Skin epidermis (tissue), 12 donors: ENCODE measurements at regions not wholly inside any gene's neighbourhood (a gene's known extent, or its start where the extent isn't known, plus 50 kb on each side); places are given as distances from the start of the nearest gene placed in this dataset.
"Not testable (repeated sequence)": the region's sequence is repeated elsewhere in the genome, so short reads cannot be mapped to it uniquely, and the experiment has no call there.

Experiments
- H3K27ac ChIP-seq, 21 experiments: fragments of 200-600 bp; sonication (generic) in 11 of 21; one replicate each; pipeline ENCODE4 v1.5.0; 2020; ENCODE audit warnings: mild to moderate bottlenecking in 3 of 21, inconsistent platforms in 2 of 21, moderate library complexity in 2 of 21
- H3K4me3 ChIP-seq, 7 experiments: fragments of 200-600 bp; sonication (generic) in 2 of 7; one replicate each; pipeline ENCODE4 v1.5.0; 2020; ENCODE audit warnings: inconsistent platforms in 2 of 7, mild to moderate bottlenecking in 2 of 7, moderate library complexity in 1 of 7

- no peak overlapping the region for H3K27ac ChIP-seq
- H3K4me3 ChIP-seq = no peak overlapping the region
Measured at GRCh38 chr3:6491768-6492167, 369.1 kb upstream of the GRM7 start.

GRCh38 chr3:6492306-6492705 lies 368.6 kb upstream of the GRM7 start:
- H3K27ac ChIP-seq = no peak overlapping the region
- H3K4me3 ChIP-seq = no peak overlapping the region

- not testable (repeated sequence) for H3K27ac ChIP-seq, H3K4me3 ChIP-seq
Measured at GRCh38 chr3:6498944-6499343, 362.0 kb upstream of the GRM7 start.

DNA sequence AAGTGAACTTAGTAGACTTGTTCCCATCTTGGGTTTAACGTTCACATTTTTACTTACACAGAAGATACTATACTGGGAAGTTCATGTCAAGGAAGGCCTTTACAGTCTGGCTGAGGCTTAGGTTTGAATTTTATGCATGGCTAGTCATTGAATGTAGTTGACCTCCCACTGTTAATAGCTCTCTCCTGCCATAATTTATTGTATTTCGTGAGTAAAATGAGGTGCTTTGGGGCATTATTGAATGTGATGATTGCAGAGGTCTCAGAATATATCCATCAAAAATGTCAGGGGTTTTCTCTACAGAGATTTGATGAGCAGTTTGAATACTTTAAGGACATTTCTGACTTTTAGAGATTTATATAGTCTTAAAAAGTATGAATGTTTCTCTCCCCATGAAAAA lies 356.6 kb upstream of the GRM7 start:
- H3K4me3 ChIP-seq = no peak overlapping the region
- no peak overlapping the region for H3K27ac ChIP-seq

DNA sequence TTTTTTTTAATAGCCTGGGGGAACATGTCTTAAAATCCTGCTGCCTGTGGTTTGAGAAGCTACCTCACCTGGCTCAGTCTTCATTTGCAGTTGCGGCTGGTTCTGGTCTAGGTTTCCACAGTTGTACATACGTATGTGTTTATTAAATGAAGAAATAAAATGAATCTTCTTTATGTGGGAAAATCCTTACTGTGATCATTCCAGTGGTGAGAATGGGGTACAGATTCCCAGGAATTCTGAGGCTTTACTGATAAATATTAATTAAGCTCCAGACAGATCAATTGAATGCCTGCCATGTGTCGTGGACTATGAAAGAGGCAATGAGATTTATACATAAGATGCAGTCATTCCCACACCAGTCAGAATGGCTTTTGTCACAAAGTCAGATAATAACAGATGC lies 356.1 kb upstream of the GRM7 start:
- Histone ChIP-seq H3K4me3 (no peak overlapping the region), H3K27ac (no peak overlapping the region)

GRCh38 chr3:6508410-6508759 lies 352.5 kb upstream of the GRM7 start:
- Histone ChIP-seq H3K27ac (no peak overlapping the region), H3K4me3 (no peak overlapping the region)

GRCh38 chr3:6509576-6509975 lies 351.3 kb upstream of the GRM7 start:
- Histone ChIP-seq H3K4me3 (no peak overlapping the region), H3K27ac (no peak overlapping the region)

GRCh38 chr3:6510713-6511112 lies 350.2 kb upstream of the GRM7 start:
- Histone ChIP-seq H3K4me3 (no peak overlapping the region), H3K27ac (no peak overlapping the region)

DNA sequence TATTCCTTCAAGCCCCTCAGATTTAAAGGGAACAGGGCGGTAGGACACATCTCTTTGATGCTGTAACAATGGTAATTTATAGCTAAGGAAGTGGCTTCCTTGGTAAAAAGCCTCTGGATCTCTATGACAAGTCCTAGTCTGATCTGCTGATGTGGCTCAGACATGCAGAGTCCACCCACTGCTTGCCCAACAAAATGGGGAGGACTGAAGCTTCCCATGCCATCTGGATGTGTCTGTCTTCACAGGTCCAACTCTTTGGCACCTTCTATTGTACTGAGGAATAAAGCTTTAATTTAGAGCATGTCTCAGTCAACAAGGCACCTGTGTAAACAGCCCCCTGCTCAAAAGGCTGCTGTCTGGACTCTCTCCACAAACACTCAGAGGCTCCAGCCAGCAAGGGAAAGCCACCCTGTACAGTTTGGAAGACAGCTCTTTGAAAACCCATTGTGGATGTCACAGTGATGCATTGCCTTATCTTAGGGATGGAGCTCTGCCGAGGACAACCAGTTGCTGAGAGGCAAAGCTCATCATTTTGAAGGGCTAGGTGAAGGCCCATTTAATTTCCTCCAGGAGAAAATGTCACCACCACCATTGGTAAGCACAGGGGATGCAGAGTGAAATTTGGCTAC lies 348.6 kb upstream of the GRM7 start:
- no peak overlapping the region for H3K27ac ChIP-seq
- no peak overlapping the region for H3K4me3 ChIP-seq

DNA sequence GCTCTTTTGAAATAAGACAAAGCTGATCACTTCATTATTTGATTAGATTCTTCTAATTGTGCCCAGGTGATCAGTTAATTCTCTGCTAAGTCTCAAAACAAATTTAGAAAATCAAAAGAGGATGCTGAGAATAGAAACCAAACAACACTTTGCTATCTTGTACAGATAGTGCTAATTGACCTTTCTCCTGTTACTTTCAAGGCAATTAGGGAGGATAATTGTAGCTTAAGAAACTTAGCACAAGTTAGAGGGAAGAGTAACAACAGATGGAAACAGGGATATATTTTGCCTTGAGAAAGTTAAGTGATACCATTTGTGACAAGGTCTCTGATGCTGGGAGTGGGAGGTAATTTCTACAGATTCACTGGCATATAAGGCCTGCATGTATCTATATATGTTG lies 344.8 kb upstream of the GRM7 start:
- Histone ChIP-seq H3K27ac (no peak overlapping the region), H3K4me3 (no peak overlapping the region)

DNA sequence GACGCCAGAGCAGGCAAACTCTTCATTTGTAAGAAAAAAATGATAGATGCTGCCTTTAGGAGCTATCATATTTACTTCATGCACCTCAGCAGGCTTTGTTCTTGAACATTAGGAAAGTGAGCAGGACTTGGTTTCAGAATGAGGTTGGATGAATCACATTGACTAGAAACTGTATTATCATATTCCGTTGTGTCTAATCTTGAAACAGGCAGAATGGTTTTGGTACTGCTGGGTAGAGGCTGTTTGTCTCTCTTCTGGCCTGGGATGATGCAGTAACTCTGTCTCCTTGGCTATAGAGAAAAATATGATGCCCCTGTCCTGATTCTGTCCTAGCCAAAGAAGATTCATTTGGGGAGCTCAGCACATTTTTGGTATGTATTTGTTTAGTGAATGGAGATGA lies 344.2 kb upstream of the GRM7 start:
- no peak overlapping the region for H3K27ac ChIP-seq
- H3K4me3 ChIP-seq = no peak overlapping the region

DNA sequence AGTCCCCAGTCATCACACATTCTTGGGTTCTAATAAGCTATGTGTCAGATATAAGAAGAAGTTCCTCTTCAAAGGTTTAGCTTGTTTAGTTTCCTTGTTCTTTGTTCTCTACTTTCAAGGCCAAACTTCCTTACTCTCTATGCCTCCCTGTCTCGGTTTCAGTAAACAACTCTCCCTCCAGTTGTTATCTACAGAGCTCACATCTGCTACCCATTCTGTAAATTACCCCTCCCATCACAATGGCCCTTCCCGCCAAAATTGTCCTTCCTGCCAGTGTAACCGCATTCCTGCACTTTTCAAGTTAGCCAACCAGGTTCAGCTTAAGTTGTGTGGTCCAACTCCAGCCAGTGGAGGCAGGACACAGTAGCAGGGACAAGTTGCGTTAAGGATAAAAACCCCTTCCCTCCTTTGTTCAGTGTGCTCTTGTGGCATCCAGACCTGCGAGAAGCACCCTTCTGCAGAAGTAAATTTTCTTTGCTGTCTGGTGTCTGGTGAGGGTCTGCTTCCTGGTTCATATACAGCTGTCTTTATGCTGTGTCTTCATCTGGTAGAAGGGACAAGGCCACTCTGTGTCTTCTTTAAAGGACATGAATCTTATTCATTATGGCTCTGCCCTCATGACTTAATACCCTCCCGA lies 342.1 kb upstream of the GRM7 start:
- Histone ChIP-seq H3K27ac (no peak overlapping the region), H3K4me3 (no peak overlapping the region)

DNA sequence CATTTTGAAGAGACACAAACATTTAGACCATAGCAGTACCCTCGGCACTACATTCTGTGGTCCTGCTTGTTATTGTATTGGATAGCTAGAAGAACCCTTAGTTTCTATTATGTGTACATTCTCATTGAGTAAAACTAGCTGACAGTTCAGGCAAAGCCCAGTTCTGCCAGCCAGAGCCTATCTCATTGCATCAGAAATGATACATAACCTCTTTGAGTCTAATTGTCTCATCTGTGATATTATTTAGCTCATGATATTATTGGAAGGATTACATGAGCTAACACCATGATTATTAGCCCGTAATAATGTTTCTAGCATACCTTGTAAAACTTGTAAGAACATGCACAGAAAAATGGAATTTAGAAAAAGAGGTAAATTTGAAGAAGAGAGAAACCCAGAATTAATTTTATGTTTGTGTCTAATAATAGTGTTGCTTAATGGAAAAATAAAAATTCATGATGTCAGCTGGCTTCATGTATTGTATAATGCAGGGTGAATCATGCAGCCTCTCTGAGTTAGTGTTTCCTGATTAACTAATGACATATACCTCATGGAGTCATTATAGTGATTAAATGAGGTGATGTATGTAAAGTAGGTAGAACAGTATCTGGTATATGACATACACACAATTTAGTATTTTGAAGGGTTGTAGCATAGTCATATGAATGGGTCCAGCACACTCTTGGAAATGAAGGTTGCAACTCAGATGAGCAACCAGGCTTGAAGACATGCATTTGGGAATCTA lies 339.4 kb upstream of the GRM7 start:
- no peak overlapping the region for H3K27ac ChIP-seq
- H3K4me3 ChIP-seq = no peak overlapping the region

DNA sequence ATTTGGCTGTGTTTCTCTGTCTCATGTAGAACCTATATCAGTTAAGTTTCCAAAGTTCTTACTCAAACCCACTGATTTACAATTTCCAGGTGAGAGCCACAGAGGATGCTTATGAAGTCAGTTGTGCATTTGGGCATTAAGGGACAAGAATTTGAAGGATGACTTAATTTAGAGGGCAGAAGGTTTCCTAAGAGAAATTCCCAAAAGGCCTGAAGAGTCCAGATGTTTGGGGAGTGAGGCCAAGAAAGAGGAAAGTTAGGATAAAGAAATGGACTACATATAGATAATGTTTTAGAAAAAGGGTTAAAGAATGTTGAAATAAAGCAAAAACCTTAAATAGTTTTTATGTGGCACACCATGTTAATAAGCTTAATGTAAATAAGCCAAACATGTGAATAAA lies 338.7 kb upstream of the GRM7 start:
- H3K4me3 ChIP-seq = no peak overlapping the region
- H3K27ac ChIP-seq = no peak overlapping the region

- H3K4me3 ChIP-seq = no peak overlapping the region
- no peak overlapping the region for H3K27ac ChIP-seq
Measured at GRCh38 chr3:6523043-6523442, 337.9 kb upstream of the GRM7 start.

DNA sequence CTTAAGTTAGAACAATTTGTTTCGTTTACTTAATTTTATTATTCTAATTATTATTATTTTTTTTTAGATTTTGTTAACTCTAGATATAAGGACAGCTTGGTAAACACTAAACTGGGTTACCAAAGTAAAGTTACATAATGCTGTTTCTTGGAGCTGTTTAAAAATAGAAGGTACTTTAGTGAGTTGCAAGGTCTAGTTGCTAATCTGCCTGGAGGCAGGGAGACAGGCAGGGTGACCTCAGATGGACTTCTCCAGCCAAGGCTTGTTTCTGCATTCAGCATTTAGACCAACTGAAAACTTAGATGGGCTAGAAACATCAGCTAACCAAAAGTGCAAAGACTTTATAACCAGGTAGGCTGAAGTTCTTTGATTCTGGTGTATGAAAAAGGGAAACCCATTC lies 336.4 kb upstream of the GRM7 start:
- H3K27ac ChIP-seq = no peak overlapping the region
- no peak overlapping the region for H3K4me3 ChIP-seq

DNA sequence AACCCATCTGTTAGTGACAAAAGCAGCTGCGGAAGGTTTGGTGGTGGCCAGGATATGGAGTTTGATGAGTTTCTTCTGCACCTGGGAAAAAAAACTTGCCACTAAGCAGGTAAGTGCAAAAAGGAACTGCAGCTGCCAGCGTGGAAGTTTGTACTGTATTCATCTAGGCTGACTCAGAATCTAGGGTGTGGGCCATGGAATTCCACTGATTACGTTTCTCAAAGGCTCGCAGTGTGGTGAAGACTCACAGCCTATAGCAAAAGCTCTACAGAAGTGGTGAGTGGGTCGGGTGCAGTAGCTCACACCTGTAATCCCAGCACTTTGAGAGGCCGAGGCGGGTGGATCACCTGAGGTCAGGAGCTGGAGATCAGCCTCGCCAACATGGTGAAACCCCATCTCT lies 334.6 kb upstream of the GRM7 start:
- Histone ChIP-seq H3K27ac (no peak overlapping the region), H3K4me3 (no peak overlapping the region)

- no peak overlapping the region for H3K4me3 ChIP-seq
- H3K27ac ChIP-seq = no peak overlapping the region
Measured at GRCh38 chr3:6526861-6527260, 334.1 kb upstream of the GRM7 start.

GRCh38 chr3:6528951-6529350 lies 332.0 kb upstream of the GRM7 start:
- Histone ChIP-seq H3K27ac (no peak overlapping the region), H3K4me3 (no peak overlapping the region)

GRCh38 chr3:6531153-6531552 lies 329.8 kb upstream of the GRM7 start:
- no peak overlapping the region for H3K27ac ChIP-seq

GRCh38 chr3:6532101-6532500 lies 328.8 kb upstream of the GRM7 start:
- Histone ChIP-seq H3K4me3 (no peak overlapping the region), H3K27ac (no peak overlapping the region)

More at GRCh38 chr3:6531153-6531552, 329.8 kb upstream of the GRM7 start:
- no peak overlapping the region for H3K4me3 ChIP-seq

DNA sequence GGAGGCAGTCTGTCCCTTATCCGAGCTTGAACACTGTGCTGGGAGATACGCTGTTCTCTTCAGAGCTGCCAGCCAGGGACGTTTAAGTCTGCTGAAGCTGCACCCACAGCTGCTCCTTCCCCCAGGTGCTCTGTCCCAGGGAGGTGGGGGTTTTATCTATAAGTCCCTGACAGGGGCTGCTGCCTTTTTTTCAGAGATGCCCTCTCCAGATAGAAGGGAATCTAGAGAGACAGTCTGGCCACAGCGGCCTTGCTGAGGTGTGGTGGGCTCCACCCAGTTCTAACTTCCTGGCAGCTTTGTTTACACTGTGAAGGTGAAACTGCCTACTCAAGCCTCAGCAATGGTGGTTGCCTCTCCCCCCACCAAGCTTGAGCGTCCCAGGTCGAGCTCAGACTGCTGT lies 319.9 kb upstream of the GRM7 start:
- Histone ChIP-seq H3K27ac (no peak overlapping the region), H3K4me3 (no peak overlapping the region)
